ENCODE measurements at regions not wholly inside any gene's neighbourhood (a gene's known extent, or its start where the extent isn't known, plus 50 kb on each side); places are given as distances from the start of the nearest gene placed in this dataset.

- TF ChIP-seq REST (IDR thresholded peaks at IDR 0.05; ENCODE audit: borderline replicate concordance) (no peak), SMC3 (conservative IDR thresholded peaks at IDR 0.05; ENCODE audit: poor library complexity) (no peak), TAF1 (IDR thresholded peaks at IDR 0.05; ENCODE audit: low read depth) (no peak), EP300 (conservative IDR thresholded peaks at IDR 0.05; ENCODE audit: poor library complexity, severe bottlenecking) (no peak), EZH2 (IDR thresholded peaks at IDR 0.05; ENCODE audit: borderline replicate concordance, insufficient read depth, low read length, poor library complexity, severe bottlenecking) (no peak), RAD21 (conservative IDR thresholded peaks at IDR 0.05) (no peak), POLR2AphosphoS5 (IDR thresholded peaks at IDR 0.05) (no peak), MXI1 (conservative IDR thresholded peaks at IDR 0.05; ENCODE audit: poor library complexity, severe bottlenecking) (no peak), CTCF (IDR thresholded peaks at IDR 0.05; ENCODE audit: poor library complexity, severe bottlenecking) (no peak)
- H3K9me2 ChIP-seq (ENCODE audit: insufficient read depth, low read length), result no peaks in the 10 kb centered on the region
- H3K27me3 ChIP-seq (ENCODE audit: insufficient read depth, low read depth, low read length), result no peaks in the 10 kb centered on the region
- H3K36me3 ChIP-seq (ENCODE audit: insufficient read depth, low read length), result no peaks in the 10 kb centered on the region
- H3K4me2 ChIP-seq (ENCODE audit: low read length), result no peak overlapping the region
- H4K20me1 ChIP-seq (ENCODE audit: insufficient read depth), result no peaks in the 10 kb centered on the region
- no peak overlapping the region for H2AFZ ChIP-seq (ENCODE audit: low read depth, low read length)
- no peak overlapping the region for H3K9ac ChIP-seq (ENCODE audit: low read length)
- no peak overlapping the region for H3K27ac ChIP-seq (ENCODE audit: low read length)
- no peak overlapping the region for H3K4me3 ChIP-seq (ENCODE audit: low read length)
- no peaks in the 10 kb centered on the region for H3K79me2 ChIP-seq (replicated peaks; ENCODE audit: insufficient read depth, low read length)
- H3K9me3 ChIP-seq (ENCODE audit: low read length), result no peaks in the 10 kb centered on the region
- no peaks in the 10 kb centered on the region for H3F3A ChIP-seq (ENCODE audit: insufficient read depth, low read length, poor library complexity, severe bottlenecking)
Measured at GRCh38 chr3:148601766-148602685, 95.7 kb upstream of the AGTR1 start.

- no peak overlapping the region for H3K4me3 ChIP-seq (ENCODE audit: low read length)
- no peaks in the 10 kb centered on the region for H3K79me2 ChIP-seq (replicated peaks; ENCODE audit: insufficient read depth, low read length)
- no peak overlapping the region for H3K4me2 ChIP-seq (ENCODE audit: low read length)
- no peaks in the 10 kb centered on the region for H3K27me3 ChIP-seq (ENCODE audit: insufficient read depth, low read depth, low read length)
- no peak overlapping the region for H2AFZ ChIP-seq (ENCODE audit: low read depth, low read length)
- TF ChIP-seq MXI1 (conservative IDR thresholded peaks at IDR 0.05; ENCODE audit: poor library complexity, severe bottlenecking), result no peak
- no peak for TF ChIP-seq RAD21 (conservative IDR thresholded peaks at IDR 0.05)
- no peak for TF ChIP-seq REST (IDR thresholded peaks at IDR 0.05; ENCODE audit: borderline replicate concordance)
- no peaks in the 10 kb centered on the region for H3K9me2 ChIP-seq (ENCODE audit: insufficient read depth, low read length)
- no peaks in the 10 kb centered on the region for H3K9me3 ChIP-seq (ENCODE audit: low read length)
- H3K9ac ChIP-seq (ENCODE audit: low read length), result no peak overlapping the region
- no peaks in the 10 kb centered on the region for H3K36me3 ChIP-seq (ENCODE audit: insufficient read depth, low read length)
- H3F3A ChIP-seq (ENCODE audit: insufficient read depth, low read length, poor library complexity, severe bottlenecking), result no peaks in the 10 kb centered on the region
- no peak overlapping the region for H3K27ac ChIP-seq (ENCODE audit: low read length)
- H4K20me1 ChIP-seq (ENCODE audit: insufficient read depth), result no peaks in the 10 kb centered on the region
Measured at GRCh38 chr3:148604270-148605085, 93.2 kb upstream of the AGTR1 start.
